NCI-H146 (cell line): ENCODE measurements at regions not wholly inside any gene's neighbourhood (a gene's known extent, or its start where the extent isn't known, plus 50 kb on each side); places are given as distances from the start of the nearest gene placed in this dataset.
"Not testable (repeated sequence)": the region's sequence is repeated elsewhere in the genome, so short reads cannot be mapped to it uniquely, and the experiment has no call there.

ENCODE experiments used
- DNase-seq: peaks from one replicate; lab custom pipeline; 2025; lab: John Stamatoyannopoulos, UW

GRCh38 chr5:90056911-90057705 lies 352.4 kb downstream of the CETN3 start:
- DNase-seq: no peak

DNA sequence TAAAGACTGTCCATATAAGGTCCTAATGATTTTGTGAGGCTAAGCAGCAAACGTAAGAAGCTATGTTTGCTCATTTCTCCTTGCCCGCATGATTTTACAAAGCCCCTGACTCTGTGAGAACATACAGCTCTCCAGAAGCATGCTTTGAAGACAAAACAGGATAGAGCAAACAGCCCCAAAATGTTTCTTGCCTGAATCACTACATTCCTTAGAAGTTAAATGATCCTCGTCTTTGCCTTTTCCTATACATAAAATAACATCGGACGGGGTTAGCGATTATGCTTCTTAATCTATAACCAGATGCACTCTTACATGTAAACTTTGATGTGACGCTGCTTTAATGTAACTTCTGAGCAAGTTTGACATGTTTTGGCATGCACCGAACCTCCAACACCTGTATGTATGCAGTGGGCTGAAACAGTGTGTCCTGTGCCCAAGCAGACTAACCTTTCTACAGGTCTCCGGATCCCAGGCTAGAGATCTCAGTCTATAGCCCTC lies 353.7 kb downstream of the CETN3 start:
- DNase-seq: no peak

GRCh38 chr5:90054612-90055011 lies 354.9 kb downstream of the CETN3 start:
- DNase-seq: no peak

- DNase-seq: no peak
Measured at GRCh38 chr5:90051756-90052155, 357.8 kb downstream of the CETN3 start.

DNA sequence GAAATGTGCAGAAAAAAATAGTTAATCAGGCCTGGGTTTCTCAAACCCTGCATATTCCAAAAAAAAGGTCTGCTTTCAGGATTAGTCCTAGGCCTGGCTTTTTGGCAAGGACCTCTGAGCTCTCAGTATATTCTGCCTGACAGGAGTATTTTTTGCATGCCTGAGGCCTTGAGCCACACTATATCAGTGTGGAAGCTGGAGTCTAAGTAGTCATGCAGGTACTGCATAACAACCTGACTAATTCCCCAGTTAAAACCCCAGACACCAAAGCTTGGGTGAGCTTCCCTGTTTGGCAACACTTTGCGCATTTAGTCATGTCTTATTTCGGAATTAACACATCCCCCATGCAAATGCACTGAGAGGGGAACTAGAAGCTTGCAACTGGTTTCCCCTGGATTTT lies 359.5 kb downstream of the CETN3 start:
- no peak for DNase-seq

DNA sequence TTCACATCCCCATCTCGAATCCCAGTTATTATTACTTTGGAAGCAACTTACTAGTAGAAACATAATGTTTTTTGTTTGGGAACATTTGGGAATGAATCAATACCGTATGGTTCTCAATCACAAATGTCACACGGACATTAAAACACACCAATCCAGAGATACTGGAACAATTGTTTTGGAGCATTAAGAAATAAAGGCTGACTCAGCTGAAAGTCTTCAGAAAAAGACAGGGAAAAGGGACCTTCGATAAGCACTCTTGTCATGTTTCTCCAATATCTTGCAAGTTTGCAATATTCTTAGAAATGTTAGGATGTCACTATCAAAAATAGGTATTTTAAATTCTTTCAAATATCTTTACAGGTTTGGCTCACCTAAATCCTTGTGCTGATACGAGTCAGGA lies 362.4 kb downstream of the CETN3 start:
- DNase-seq: no peak

DNA sequence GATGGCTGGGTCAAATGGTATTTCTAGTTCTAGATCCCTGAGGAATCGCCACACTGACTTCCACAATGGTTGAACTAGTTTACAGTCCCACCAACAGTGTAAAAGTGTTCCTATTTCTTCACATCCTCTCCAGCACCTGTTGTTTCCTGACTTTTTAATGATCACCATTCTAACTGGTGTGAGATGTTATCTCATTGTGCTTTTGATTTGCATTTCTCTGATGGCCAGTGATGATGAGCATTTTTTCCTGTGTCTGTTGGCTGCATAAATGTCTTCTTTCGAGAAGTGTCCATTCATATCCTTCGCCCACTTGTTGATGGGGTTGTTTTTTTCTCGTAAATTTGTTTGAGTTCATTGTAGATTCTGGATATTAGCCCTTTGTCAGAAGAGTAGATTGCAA lies 369.5 kb downstream of the CETN3 start:
- DNase-seq: not testable (repeated sequence)

DNA sequence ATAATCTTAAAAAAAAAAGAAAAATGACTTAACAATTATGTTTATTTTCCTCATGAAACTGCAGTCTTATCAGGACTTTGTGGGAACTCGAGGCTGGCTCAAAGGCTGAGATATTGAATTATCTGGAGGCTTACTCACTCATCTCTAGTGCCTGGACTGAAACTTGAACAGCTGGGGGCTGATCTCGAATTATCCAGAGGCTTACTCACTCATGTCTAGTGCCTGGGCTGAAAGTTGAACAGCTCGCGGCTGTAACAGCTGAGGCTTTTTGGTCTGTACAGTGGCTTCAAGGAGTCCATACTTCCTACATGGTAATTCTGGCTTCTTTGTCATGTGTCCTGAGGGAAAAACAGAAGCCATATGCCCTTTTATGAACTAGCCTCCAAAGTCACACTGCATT lies 371.9 kb downstream of the CETN3 start:
- no peak for DNase-seq

DNA sequence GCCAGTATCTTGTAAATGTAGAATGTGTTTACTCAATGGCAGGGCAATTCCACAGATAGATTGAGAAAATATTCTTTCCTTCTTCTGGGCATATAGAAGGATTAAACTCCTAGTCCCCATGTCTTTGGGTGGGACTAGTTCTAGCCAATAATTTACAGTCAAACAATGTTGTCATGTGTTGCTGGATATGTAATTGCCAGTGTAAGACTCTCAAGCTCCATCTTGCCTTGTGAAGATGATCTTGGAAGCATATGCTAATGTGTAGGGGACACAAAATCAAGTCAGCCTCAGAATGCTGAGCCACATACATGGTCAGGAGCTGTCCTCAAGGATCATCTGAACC lies 386.9 kb downstream of the CETN3 start:
- DNase-seq: no peak

DNA sequence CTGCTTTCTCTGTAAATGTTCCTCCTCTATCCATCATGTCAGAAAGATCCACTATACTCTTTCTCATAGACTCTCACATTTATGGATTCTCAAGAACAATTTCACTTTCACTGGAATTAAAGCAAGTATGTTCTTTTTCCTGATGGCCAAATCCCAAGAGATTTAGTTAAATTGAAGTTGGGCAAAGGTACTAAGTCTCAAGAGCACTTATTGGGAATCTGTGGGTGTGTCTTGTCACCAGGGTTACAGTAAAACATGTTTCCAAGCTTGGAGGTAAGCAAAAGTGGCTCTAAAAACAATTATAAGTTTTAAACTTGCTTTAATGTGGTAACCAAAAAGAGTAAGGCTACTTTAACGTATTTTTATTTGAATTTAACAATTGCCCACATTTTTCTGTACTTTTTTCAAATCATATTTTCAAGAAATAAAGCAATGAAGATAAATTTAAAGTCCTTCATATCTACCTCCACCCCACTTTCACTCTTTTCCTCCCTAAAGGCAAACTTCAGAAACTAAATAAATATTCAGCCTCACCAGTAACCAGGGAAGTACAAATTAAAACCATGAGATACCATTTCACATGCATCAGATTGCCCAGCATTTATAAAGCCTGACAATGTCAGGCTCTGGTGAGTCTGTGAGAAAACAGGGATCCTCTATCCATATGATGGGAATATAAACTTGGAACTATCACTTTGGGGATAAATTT lies 387.4 kb downstream of the CETN3 start:
- DNase-seq: no peak

DNA sequence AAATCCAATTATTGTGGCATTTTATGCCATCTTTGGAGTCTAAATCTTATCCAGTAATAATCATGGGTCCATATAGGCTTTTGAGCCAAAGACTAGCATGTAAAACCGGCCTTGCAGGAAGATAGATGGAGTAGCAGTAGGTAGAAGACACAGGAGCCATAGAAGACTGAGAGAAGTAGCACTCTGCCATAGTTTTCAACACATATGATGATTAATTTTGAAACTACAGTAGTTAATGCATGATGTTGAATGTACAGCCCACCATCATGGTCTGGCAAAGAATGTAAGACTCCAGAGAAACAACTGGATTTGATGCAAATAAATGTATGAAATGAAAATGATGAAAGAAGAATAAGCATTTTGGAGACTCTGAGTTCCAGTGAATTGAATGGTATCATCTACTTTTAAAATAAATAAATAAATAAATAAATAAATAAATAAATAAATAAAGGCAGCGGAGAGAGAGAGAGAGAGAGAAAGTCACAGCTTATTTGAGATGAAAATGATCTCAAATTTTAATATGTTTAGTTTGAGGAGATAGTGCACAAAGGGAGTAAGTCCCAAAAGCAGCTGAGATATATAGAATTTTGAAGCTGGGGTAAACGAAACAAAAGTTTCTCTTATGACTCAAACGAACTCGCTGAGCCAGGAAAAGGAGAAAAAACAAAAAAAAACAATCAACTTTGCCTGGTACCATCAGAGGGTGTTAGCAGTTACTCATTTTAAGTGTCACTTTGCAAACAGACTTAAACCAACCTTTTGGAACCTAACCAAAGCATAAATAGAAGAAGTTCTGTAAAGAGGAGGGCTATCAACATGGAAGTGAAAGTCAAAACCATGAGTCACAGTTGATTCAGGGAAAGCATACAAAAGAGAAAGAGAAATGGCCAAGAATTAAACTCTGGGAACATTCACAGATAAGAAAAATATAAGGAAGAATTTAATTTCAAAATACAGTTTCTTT lies 388.7 kb downstream of the CETN3 start:
- no peak for DNase-seq

GRCh38 chr5:90017239-90017638 lies 392.3 kb downstream of the CETN3 start:
- DNase-seq: peak; percentile 76

GRCh38 chr5:90015584-90016018 lies 394.0 kb downstream of the CETN3 start:
- no peak for DNase-seq

GRCh38 chr5:90014420-90014819 lies 395.1 kb downstream of the CETN3 start:
- DNase-seq: no peak

- DNase-seq: no peak
Measured at GRCh38 chr5:90000351-90000750, 409.2 kb downstream of the CETN3 start.

DNA sequence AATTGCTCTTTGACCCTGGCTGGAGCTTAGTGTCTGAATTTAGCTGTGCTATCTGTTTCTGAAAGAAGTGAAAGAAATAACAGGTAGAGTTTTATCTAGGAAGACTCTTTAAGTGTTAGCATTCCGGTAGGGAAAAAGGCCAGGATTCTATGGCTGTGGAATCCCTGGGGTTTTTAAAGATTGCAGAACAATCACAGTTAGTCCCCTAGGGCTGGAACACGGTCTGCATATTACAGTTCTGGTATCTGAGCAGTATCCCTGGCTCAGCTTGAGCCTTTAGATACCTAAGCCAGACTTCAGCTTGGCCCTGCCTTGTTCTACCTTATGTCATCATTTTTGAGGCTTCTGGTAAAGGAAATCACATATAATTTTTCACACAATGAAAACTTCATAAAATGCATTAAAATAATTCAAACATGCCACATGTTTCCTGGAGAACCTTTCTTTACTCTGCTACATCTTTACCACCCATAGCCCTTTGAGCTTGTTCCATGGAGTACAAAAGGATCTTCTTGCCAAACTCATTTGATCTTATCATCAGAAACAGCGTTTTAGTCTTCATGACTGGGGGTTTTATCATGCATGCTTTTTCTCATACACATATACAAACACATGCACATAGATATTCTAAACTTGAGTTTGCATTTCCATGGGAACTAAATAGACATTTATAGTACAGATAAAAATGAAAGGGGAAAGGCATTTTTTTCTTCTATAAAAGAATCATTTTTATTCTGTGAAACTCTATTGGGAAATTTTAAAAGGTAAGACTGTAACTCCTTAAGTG lies 410.8 kb downstream of the CETN3 start:
- no peak for DNase-seq

GRCh38 chr5:89996890-89997289 lies 412.7 kb downstream of the CETN3 start:
- no peak for DNase-seq

DNA sequence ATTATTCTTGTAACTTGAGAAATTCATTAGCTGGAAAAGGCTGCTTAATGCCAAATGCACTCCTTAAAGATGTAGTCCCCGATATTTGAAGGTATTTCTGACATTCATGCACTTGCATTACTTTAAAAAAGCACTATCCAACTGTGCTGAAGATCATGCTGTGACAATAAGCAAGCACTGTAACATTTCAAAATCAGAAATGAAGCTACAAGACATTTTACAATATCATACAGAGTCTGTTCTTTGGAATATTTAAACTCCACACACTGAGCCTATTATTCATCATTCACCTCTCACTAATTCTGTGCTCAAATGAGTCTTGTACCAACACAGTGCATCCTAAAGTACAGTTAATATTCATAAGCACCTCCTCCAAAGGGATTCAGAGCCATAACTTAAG lies 413.2 kb downstream of the CETN3 start:
- no peak for DNase-seq

GRCh38 chr5:89994266-89994665 lies 415.3 kb downstream of the CETN3 start:
- DNase-seq: no peak

DNA sequence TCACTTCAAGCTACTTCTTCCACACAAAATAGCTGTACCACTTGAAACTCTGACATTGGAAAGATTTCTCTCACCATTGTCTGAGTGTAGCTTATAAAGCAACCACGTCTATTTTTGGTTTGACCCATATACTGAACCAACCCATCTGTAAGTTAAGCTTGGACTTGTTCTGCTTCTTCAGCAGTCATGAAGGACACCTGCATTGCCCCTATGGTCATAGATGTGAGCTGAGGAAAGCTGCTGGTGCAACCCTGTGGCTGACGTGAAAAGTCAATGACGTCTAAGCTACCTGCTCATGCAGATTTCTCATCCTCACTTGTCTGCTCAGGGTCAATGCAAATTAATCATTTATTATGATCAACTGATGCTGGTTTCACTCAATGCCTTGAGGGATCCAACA lies 417.4 kb downstream of the CETN3 start:
- no peak for DNase-seq

GRCh38 chr5:89991592-89991991 lies 418.0 kb downstream of the CETN3 start:
- no peak for DNase-seq

GRCh38 chr5:89989776-89990175 lies 419.8 kb downstream of the CETN3 start:
- no peak for DNase-seq
